NB4 (cell line): ENCODE measurements at regions not wholly inside any gene's neighbourhood (a gene's known extent, or its start where the extent isn't known, plus 50 kb on each side); places are given as distances from the start of the nearest gene placed in this dataset.

Experiments
- MYC ChIP-seq: IDR thresholded peaks from 2 replicates; pipeline ENCODE4 v1.6.1; 2011; ENCODE audit warnings: low read depth, low read length
- POLR2A ChIP-seq: IDR thresholded peaks from 2 replicates; pipeline ENCODE4 v1.6.1; 2011; ENCODE audit warnings: mild to moderate bottlenecking; ENCODE audit not compliant: insufficient read length; ENCODE audit errors: extremely low read depth
- TF ChIP-seq, protein P1 (sequence below): IDR thresholded peaks from one replicate; pipeline ENCODE4 v1.5.1; 2012; ENCODE audit warnings: low read depth, low read length

DNA sequence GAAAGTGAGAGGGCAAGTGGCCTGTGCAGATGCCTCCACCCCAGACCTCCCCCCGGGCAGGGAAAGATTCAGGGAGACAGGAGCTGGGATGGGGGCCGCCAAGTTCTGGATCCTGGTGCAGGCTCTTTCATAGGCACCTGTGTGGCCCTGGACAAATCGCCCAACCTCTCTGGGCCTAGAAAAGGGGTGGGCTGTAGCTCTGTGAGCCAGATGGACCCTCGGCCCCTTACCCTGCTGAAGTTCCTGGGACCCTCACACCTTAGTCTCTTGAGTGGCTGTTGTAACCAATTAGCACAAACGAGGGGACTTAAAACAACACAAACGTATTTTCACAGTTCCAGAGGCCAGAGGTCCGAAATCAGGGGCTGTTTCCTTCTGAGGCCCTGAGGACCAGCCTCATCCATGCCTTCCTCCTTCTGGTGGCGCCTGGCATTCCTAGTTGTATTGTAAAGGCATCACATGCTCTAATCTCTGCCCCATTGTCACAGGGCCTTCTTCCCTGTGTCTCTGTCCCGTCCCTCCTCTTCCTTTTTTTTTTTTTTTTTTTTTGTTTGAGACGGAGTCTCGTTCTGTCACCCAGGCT lies 352.6 kb downstream of the SEC14L1 start:
- TF ChIP-seq, protein P1, sequence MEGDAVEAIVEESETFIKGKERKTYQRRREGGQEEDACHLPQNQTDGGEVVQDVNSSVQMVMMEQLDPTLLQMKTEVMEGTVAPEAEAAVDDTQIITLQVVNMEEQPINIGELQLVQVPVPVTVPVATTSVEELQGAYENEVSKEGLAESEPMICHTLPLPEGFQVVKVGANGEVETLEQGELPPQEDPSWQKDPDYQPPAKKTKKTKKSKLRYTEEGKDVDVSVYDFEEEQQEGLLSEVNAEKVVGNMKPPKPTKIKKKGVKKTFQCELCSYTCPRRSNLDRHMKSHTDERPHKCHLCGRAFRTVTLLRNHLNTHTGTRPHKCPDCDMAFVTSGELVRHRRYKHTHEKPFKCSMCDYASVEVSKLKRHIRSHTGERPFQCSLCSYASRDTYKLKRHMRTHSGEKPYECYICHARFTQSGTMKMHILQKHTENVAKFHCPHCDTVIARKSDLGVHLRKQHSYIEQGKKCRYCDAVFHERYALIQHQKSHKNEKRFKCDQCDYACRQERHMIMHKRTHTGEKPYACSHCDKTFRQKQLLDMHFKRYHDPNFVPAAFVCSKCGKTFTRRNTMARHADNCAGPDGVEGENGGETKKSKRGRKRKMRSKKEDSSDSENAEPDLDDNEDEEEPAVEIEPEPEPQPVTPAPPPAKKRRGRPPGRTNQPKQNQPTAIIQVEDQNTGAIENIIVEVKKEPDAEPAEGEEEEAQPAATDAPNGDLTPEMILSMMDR = no peak
- TF ChIP-seq MYC = no peak
- no peak for TF ChIP-seq POLR2A
